Endothelial cell of umbilical vein (primary cell): ENCODE measurements at regions not wholly inside any gene's neighbourhood (a gene's known extent, or its start where the extent isn't known, plus 50 kb on each side); places are given as distances from the start of the nearest gene placed in this dataset.

Source experiments
- EZH2 ChIP-seq: IDR thresholded peaks from 2 replicates; pipeline ENCODE4 v1.6.1; 2012; ENCODE audit warnings: borderline replicate concordance, low read depth, mild to moderate bottlenecking, moderate library complexity, low read length, inconsistent platforms; ENCODE audit not compliant: severe bottlenecking
- FOS ChIP-seq: IDR thresholded peaks from 2 replicates; pipeline ENCODE4 v1.6.1; 2011; ENCODE audit warnings: mild to moderate bottlenecking, low read length, moderate library complexity, borderline replicate concordance; ENCODE audit not compliant: insufficient read depth
- MYC ChIP-seq: IDR thresholded peaks from one replicate; pipeline ENCODE4 v1.6.1; 2011; ENCODE audit warnings: mild to moderate bottlenecking, low read depth, low read length
- POLR2A ChIP-seq: IDR thresholded peaks from 2 replicates; pipeline ENCODE4 v1.6.1; 2012; ENCODE audit warnings: low read depth, mild to moderate bottlenecking, control low read depth, low read length
- POLR2AphosphoS5 ChIP-seq: IDR thresholded peaks from 2 replicates; pipeline ENCODE4 v1.6.1; 2012; ENCODE audit warnings: low read depth, mild to moderate bottlenecking, control low read depth, low read length, moderate library complexity; ENCODE audit not compliant: insufficient read depth
- TF ChIP-seq, protein P1 (sequence below), 2 donors: IDR thresholded peaks; 1 replicate in 1 of 2; 2 replicates in 1 of 2; pipeline ENCODE4 v1.5.1; 2011; ENCODE audit warnings: low read length in 2 of 2, mild to moderate bottlenecking in 2 of 2, moderate library complexity in 2 of 2, control low read depth in 1 of 2, inconsistent platforms in 1 of 2, low read depth in 1 of 2; ENCODE audit not compliant: insufficient read depth in 1 of 2; ENCODE audit errors: extremely low read depth in 1 of 2
- TF ChIP-seq, protein P2 (sequence below): IDR thresholded peaks from 2 replicates; pipeline ENCODE4 v1.6.1; 2011; ENCODE audit not compliant: insufficient read depth, insufficient read length

DNA sequence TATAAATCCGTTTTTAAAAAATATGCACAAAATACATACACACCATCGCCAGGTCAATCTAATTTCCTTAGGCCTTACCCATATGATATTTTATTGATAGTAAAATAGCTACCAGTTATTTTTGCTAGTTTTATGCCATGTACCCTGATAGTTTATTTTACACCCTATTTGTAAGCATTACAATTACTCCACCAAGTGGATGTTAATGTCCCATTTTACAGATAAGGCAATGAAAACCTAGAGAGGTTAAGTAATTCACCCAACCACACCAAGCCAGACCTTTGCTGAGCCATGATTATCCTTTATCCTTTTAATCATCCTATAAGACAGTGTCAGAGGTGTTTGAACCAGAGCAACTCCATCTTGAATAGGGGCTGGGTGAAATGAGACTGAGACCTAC, 86.8 kb downstream of the CBLN4 start:
- no peak for TF ChIP-seq MYC
- TF ChIP-seq EZH2: no peak
- TF ChIP-seq, protein P1, sequence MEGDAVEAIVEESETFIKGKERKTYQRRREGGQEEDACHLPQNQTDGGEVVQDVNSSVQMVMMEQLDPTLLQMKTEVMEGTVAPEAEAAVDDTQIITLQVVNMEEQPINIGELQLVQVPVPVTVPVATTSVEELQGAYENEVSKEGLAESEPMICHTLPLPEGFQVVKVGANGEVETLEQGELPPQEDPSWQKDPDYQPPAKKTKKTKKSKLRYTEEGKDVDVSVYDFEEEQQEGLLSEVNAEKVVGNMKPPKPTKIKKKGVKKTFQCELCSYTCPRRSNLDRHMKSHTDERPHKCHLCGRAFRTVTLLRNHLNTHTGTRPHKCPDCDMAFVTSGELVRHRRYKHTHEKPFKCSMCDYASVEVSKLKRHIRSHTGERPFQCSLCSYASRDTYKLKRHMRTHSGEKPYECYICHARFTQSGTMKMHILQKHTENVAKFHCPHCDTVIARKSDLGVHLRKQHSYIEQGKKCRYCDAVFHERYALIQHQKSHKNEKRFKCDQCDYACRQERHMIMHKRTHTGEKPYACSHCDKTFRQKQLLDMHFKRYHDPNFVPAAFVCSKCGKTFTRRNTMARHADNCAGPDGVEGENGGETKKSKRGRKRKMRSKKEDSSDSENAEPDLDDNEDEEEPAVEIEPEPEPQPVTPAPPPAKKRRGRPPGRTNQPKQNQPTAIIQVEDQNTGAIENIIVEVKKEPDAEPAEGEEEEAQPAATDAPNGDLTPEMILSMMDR (IDR thresholded peaks at IDR 0.05; ENCODE audit: extremely low read depth in 1 of 2, insufficient read depth in 1 of 2, low read depth in 1 of 2, low read length in 2 of 2): no peak
- no peak for TF ChIP-seq POLR2AphosphoS5
- TF ChIP-seq POLR2A: no peak
- TF ChIP-seq, protein P2, sequence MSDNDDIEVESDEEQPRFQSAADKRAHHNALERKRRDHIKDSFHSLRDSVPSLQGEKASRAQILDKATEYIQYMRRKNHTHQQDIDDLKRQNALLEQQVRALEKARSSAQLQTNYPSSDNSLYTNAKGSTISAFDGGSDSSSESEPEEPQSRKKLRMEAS: no peak
- no peak for TF ChIP-seq FOS
